Right lobe of liver (tissue), 4 donors: ENCODE measurements at regions not wholly inside any gene's neighbourhood (a gene's known extent, or its start where the extent isn't known, plus 50 kb on each side); places are given as distances from the start of the nearest gene placed in this dataset.

Experiments
- CTCF ChIP-seq, 4 donors: fragments of 200-600 bp in 3 of 4; fragments of 450-650 bp in 1 of 4; IDR thresholded peaks; one replicate each; pipeline versions ENCODE4 v1.5.1 to v1.8.0; 2016 to 2022; ENCODE audit warnings: antibody characterized with exemption in 4 of 4, mild to moderate bottlenecking in 2 of 4
- POLR2A ChIP-seq: fragments of 450-650 bp; IDR thresholded peaks from one replicate; pipeline ENCODE4 v1.6.1; 2017; ENCODE audit warnings: antibody characterized with exemption, mild to moderate bottlenecking
- donor health status: DM: no; HTN: no; CAD: no.
- donor health status: DM: no; HTN: no; CAD: no.
- donor health status: DM: no; HTN: yes; CAD: no.

GRCh38 chr9:106683454-106683853 lies 179.5 kb upstream of the ZNF462 start:
- TF ChIP-seq CTCF (IDR thresholded peaks at IDR 0.05): no peak
- no peak for TF ChIP-seq POLR2A
